Testis (tissue), 2 donors: ENCODE measurements at regions not wholly inside any gene's neighbourhood (a gene's known extent, or its start where the extent isn't known, plus 50 kb on each side); places are given as distances from the start of the nearest gene placed in this dataset.

ENCODE experiments used
- DNase-seq: peaks from one replicate; pipeline ENCODE4 v3.0.0-alpha.2; 2019
- H3K27ac ChIP-seq, 2 donors: fragments of 200-600 bp; sonication (generic); one replicate each; pipeline ENCODE4 v1.5.1; 2019
- H3K27me3 ChIP-seq: fragments of 200-600 bp; sonication (generic); one replicate; pipeline ENCODE4 v1.5.1; 2019
- H3K36me3 ChIP-seq: fragments of 200-600 bp; sonication (generic); one replicate; pipeline ENCODE4 v1.5.1; 2017; ENCODE audit warnings: low read depth; ENCODE audit errors: missing control alignments
- H3K4me1 ChIP-seq: fragments of 200-600 bp; sonication (generic); one replicate; pipeline ENCODE4 v1.5.1; 2019
- H3K4me3 ChIP-seq, 2 donors: fragments of 200-600 bp; sonication (generic); one replicate each; pipeline ENCODE4 v1.5.1; 2017 to 2019
- H3K9me3 ChIP-seq: fragments of 200-600 bp; sonication (generic); one replicate; pipeline ENCODE4 v1.5.1; 2017
- POLR2A ChIP-seq: fragments of 450-650 bp; IDR thresholded peaks from one replicate; pipeline ENCODE4 v1.6.1; 2017; ENCODE audit warnings: antibody characterized with exemption, mild to moderate bottlenecking, moderate library complexity
- WGBS, 2 donors: methylation state at CpG; one replicate each; pipeline ENCODE4 v1.1.5; 2018; 5-methylcytosine and 5-hydroxymethylcytosine counted together
- intact Hi-C: fragments of 100-400 bp; cut with DNase I; formaldehyde crosslinking; loops from one replicate; pipeline ENCODE4 v1.15.1; 2023; ENCODE audit warnings: low total_unique reads
- TF ChIP-seq, protein P1 (sequence below), 3 experiments: fragments of 450-650 bp in 2 of 3; fragments of 200-600 bp in 1 of 3; sonication (generic) in 1 of 3; IDR thresholded peaks; one replicate each; pipeline ENCODE4 v1.5.1; 2016 to 2019; ENCODE audit warnings: antibody characterized with exemption in 3 of 3, mild to moderate bottlenecking in 2 of 3, moderate library complexity in 1 of 3

DNA sequence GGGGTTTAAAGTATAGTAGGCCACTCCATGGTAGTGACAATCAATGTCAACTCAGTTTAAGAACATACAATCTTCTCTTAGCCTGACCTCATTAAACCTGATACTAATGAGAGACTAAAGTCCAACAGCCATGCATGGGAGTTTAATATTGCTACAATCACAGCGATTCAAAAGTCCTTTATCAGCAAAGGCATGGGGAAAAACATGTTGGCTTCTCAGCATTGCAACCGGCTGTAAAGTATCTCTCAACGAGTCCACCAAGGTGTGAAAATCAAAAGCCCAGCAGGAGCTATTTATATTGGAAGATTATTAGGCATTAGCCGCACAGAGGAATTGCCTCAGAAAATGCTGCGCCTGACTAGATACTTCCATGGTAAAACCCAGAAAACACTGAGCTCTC is 256.7 kb upstream of the PGRMC2 start:
- Histone ChIP-seq H3K27me3 (no peaks in the 10 kb centered on the region), H3K27ac (no peak overlapping the region), H3K4me1 (no peaks in the 10 kb centered on the region), H3K9me3 (no peaks in the 10 kb centered on the region), H3K36me3 (no peaks in the 10 kb centered on the region), H3K4me3 (no peak overlapping the region)
- 68 to 77% methylated on average over 5 of the region's 5 CpGs for WGBS, 2 donors
- intact Hi-C loops: no loop called here
- no peak for TF ChIP-seq POLR2A
- TF ChIP-seq, protein P1, sequence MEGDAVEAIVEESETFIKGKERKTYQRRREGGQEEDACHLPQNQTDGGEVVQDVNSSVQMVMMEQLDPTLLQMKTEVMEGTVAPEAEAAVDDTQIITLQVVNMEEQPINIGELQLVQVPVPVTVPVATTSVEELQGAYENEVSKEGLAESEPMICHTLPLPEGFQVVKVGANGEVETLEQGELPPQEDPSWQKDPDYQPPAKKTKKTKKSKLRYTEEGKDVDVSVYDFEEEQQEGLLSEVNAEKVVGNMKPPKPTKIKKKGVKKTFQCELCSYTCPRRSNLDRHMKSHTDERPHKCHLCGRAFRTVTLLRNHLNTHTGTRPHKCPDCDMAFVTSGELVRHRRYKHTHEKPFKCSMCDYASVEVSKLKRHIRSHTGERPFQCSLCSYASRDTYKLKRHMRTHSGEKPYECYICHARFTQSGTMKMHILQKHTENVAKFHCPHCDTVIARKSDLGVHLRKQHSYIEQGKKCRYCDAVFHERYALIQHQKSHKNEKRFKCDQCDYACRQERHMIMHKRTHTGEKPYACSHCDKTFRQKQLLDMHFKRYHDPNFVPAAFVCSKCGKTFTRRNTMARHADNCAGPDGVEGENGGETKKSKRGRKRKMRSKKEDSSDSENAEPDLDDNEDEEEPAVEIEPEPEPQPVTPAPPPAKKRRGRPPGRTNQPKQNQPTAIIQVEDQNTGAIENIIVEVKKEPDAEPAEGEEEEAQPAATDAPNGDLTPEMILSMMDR (IDR thresholded peaks at IDR 0.05): no peak
- DNase-seq: no peak

GRCh38 chr4:128543696-128544095 is 256.1 kb upstream of the PGRMC2 start:
- no peak for TF ChIP-seq POLR2A
- intact Hi-C loops: no loop called here
- H3K9me3 ChIP-seq: no peaks in the 10 kb centered on the region
- no peak for DNase-seq
- H3K4me1 ChIP-seq: no peaks in the 10 kb centered on the region
- H3K27me3 ChIP-seq: no peaks in the 10 kb centered on the region
- no peak overlapping the region for H3K27ac ChIP-seq
- WGBS, 2 donors: 86 to 91% methylated on average over 6 of the region's 6 CpGs
- no peak overlapping the region for H3K4me3 ChIP-seq
- no peaks in the 10 kb centered on the region for H3K36me3 ChIP-seq

DNA sequence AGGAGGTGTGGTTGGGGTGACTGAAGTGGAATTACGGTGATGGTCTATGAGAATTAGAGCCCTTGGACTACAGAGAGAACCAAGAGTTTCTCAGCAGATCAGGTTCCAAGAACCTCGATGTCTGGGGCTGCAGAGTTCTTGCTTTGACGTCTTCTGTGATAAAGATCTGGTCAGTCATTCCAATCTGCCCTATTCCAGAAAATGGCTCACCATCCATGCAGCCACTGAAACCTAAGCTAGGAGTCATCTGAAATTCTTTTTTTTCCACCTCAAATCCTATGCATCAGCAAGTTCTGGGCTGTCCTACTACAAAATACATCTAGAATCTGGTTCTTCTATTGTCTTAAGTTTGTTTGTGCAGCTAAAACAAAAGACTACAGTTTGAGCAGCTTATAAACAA is 254.4 kb upstream of the PGRMC2 start:
- Histone ChIP-seq H3K27me3 (no peaks in the 10 kb centered on the region), H3K4me3 (no peak overlapping the region), H3K9me3 (no peaks in the 10 kb centered on the region), H3K4me1 (no peaks in the 10 kb centered on the region), H3K27ac (no peak overlapping the region), H3K36me3 (no peaks in the 10 kb centered on the region)
- 70 to 96% methylated on average over 3 of the region's 3 CpGs for WGBS, 2 donors
- TF ChIP-seq POLR2A: no peak
- TF ChIP-seq, protein P1 (IDR thresholded peaks at IDR 0.05): no peak
- DNase-seq: no peak
- intact Hi-C loops: no loop called here

DNA sequence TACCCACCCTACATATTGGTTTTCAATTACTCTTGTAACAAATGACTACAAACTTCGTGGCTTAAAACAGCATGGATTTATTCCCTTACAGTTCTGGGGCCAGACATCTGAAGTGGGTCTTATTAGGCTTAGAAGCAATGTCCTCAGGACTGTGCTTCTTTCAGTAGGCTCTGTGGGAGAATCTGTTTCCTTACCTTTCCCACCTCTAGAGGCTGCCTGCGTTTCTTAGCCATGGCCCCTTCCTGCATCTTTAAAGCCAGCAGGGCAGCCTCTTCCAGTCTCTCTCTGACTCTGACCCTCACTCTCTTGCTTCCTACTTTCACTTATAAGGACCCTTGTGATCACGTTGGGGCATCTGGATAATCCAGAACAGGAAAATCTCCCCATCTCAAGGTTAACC is 252.5 kb upstream of the PGRMC2 start:
- Histone ChIP-seq H3K9me3 (no peaks in the 10 kb centered on the region), H3K4me3 (no peak overlapping the region), H3K4me1 (no peaks in the 10 kb centered on the region), H3K27ac (no peak overlapping the region), H3K27me3 (no peaks in the 10 kb centered on the region), H3K36me3 (no peaks in the 10 kb centered on the region)
- no peak for DNase-seq
- 84 to 91% methylated on average over 3 of the region's 3 CpGs for WGBS, 2 donors
- TF ChIP-seq POLR2A: no peak
- TF ChIP-seq, protein P1 (IDR thresholded peaks at IDR 0.05): no peak
- intact Hi-C loops: no loop called here

GRCh38 chr4:128538111-128538882 is 250.7 kb upstream of the PGRMC2 start:
- Histone ChIP-seq H3K27me3 (no peaks in the 10 kb centered on the region), H3K4me3 (no peak overlapping the region), H3K9me3 (no peaks in the 10 kb centered on the region), H3K36me3 (no peaks in the 10 kb centered on the region), H3K4me1 (no peaks in the 10 kb centered on the region), H3K27ac (no peak overlapping the region)
- no peak for TF ChIP-seq POLR2A
- TF ChIP-seq, protein P1 (IDR thresholded peaks at IDR 0.05): no peak
- intact Hi-C loops: no loop called here
- 90% methylated on average over 6 to 13 of the region's 13 CpGs for WGBS, 2 donors
- DNase-seq: no peak
